VCaP (cell line): ENCODE measurements at regions not wholly inside any gene's neighbourhood (a gene's known extent, or its start where the extent isn't known, plus 50 kb on each side); places are given as distances from the start of the nearest gene placed in this dataset.

Experiments
- H3K27ac ChIP-seq: fragments of 450-650 bp; 2 replicates; pipeline ENCODE4 v1.5.1; 2017
- CTCF ChIP-seq: fragments of 450-650 bp; conservative IDR thresholded peaks from 2 replicates; pipeline ENCODE4 v1.5.1; 2017; ENCODE audit warnings: mild to moderate bottlenecking, moderate library complexity

- H3K27ac ChIP-seq: no peak overlapping the region
- no peak for TF ChIP-seq CTCF
These were observed 88.3 kb upstream of the HTR1E start for GRCh38 chr6:86848986-86849385.

GRCh38 chr6:86832686-86833085 is 104.6 kb upstream of the HTR1E start:
- H3K27ac ChIP-seq: no peak overlapping the region
- no peak for TF ChIP-seq CTCF

GRCh38 chr6:86825436-86825835 is 111.9 kb upstream of the HTR1E start:
- no peak for TF ChIP-seq CTCF
- H3K27ac ChIP-seq: no peak overlapping the region

- no peak for TF ChIP-seq CTCF
- H3K27ac ChIP-seq: no peak overlapping the region
These were observed 114.6 kb upstream of the HTR1E start for GRCh38 chr6:86822747-86823146.

GRCh38 chr6:86820750-86821149 is 116.6 kb upstream of the HTR1E start:
- no peak overlapping the region for H3K27ac ChIP-seq
- no peak for TF ChIP-seq CTCF

- TF ChIP-seq CTCF: no peak
These were observed 143.7 kb upstream of the HTR1E start for GRCh38 chr6:86793649-86794048.

GRCh38 chr6:86791476-86791875 is 145.9 kb upstream of the HTR1E start:
- no peak for TF ChIP-seq CTCF
- H3K27ac ChIP-seq: no peak overlapping the region

More at GRCh38 chr6:86793649-86794048, 143.7 kb upstream of the HTR1E start:
- H3K27ac ChIP-seq: no peak overlapping the region
